GM23338 (cell line): ENCODE measurements at regions not wholly inside any gene's neighbourhood (a gene's known extent, or its start where the extent isn't known, plus 50 kb on each side); places are given as distances from the start of the nearest gene placed in this dataset.

Source experiments
- ATAC-seq: fragments of 200-7000 bp; cut with Tn5 transposase; 3 replicates; pipeline ENCODE4 v1.9.1; 2020
- DNase-seq: peaks from one replicate; pipeline ENCODE4 v3.0.0-alpha.2; 2015; ENCODE audit warnings: low spot score
- H2AFZ ChIP-seq: fragments of 200-600 bp; sonication (generic); 2 replicates; pipeline ENCODE4 v1.8.0; 2016; ENCODE audit warnings: antibody characterized with exemption, mild to moderate bottlenecking, moderate library complexity
- H3F3A ChIP-seq: fragments of 200-600 bp; sonication (generic); replicated peaks from 2 replicates; pipeline ENCODE4 v1.8.0; 2017; ENCODE audit warnings: antibody characterized with exemption, mixed run types, low read depth
- H3K27ac ChIP-seq: fragments of 200-600 bp; sonication (generic); 2 replicates; pipeline ENCODE4 v1.6.1; 2016; ENCODE audit warnings: low read depth
- H3K27me3 ChIP-seq: fragments of 200-600 bp; sonication (generic); 2 replicates; pipeline ENCODE4 v1.8.0; 2016; ENCODE audit warnings: mild to moderate bottlenecking, mixed run types, moderate library complexity; ENCODE audit not compliant: insufficient read depth
- H3K36me3 ChIP-seq: fragments of 200-600 bp; sonication (generic); 2 replicates; pipeline ENCODE4 v1.8.0; 2016; ENCODE audit warnings: mild to moderate bottlenecking; ENCODE audit not compliant: insufficient read depth
- H3K4me1 ChIP-seq: fragments of 200-600 bp; sonication (generic); 2 replicates; pipeline ENCODE4 v1.8.0; 2016; ENCODE audit warnings: mild to moderate bottlenecking, moderate library complexity; ENCODE audit not compliant: insufficient read depth
- H3K4me2 ChIP-seq: fragments of 200-600 bp; sonication (generic); 2 replicates; pipeline ENCODE4 v1.7.1; 2017; ENCODE audit warnings: mixed run types
- H3K4me3 ChIP-seq: fragments of 200-600 bp; sonication (generic); 2 replicates; pipeline ENCODE4 v1.6.1; 2016; ENCODE audit warnings: mixed run types
- H3K79me2 ChIP-seq: fragments of 200-600 bp; sonication (generic); replicated peaks from 2 replicates; pipeline ENCODE4 v1.8.0; 2017; ENCODE audit warnings: mild to moderate bottlenecking; ENCODE audit not compliant: insufficient read depth
- H3K9me2 ChIP-seq: fragments of 200-600 bp; sonication (generic); 2 replicates; pipeline ENCODE4 v1.8.0; 2017; ENCODE audit not compliant: insufficient read depth
- H4K20me1 ChIP-seq: fragments of 200-600 bp; sonication (generic); replicated peaks from 2 replicates; pipeline ENCODE4 v1.8.0; 2017; ENCODE audit warnings: mild to moderate bottlenecking; ENCODE audit not compliant: insufficient read depth
- H3K27ac Mint-ChIP-seq: 2 replicates; pipeline ENCODE4 v1.8.0; 2020; ENCODE audit warnings: inconsistent platforms, mild to moderate bottlenecking, moderate library complexity, mixed read lengths
- H3K27me3 Mint-ChIP-seq: 3 replicates; pipeline ENCODE4 v1.8.0; 2022; ENCODE audit warnings: low read depth, mild to moderate bottlenecking, moderate library complexity, mixed read lengths, inconsistent platforms; ENCODE audit not compliant: insufficient read depth, poor library complexity
- H3K36me3 Mint-ChIP-seq: 3 replicates; pipeline ENCODE4 v1.8.0; 2021; ENCODE audit warnings: low read depth, mild to moderate bottlenecking, inconsistent platforms, moderate library complexity, mixed read lengths
- H3K4me1 Mint-ChIP-seq: 3 replicates; pipeline ENCODE4 v1.8.0; 2020; ENCODE audit warnings: mild to moderate bottlenecking, inconsistent platforms, mixed read lengths
- H3K4me3 Mint-ChIP-seq: 3 replicates; pipeline ENCODE4 v1.8.0; 2021; ENCODE audit warnings: moderate library complexity, mild to moderate bottlenecking, inconsistent platforms, mixed read lengths
- H3K9me3 Mint-ChIP-seq: 3 replicates; pipeline ENCODE4 v1.8.0; 2020; ENCODE audit warnings: moderate library complexity, mild to moderate bottlenecking, inconsistent platforms, mixed read lengths
- CREB1 ChIP-seq: fragments of 250-450 bp; sonication (Bioruptor Pico); IDR thresholded peaks from 2 replicates; pipeline ENCODE4 v1.5.0; 2020; ENCODE audit warnings: low read depth, mild to moderate bottlenecking, moderate library complexity
- EZH2 ChIP-seq: fragments of 200-600 bp; sonication (generic); IDR thresholded peaks from one replicate; pipeline ENCODE4 v1.8.0; 2017; ENCODE audit warnings: antibody characterized with exemption, mild to moderate bottlenecking, low read depth; ENCODE audit not compliant: unreplicated experiment
- JUNB ChIP-seq: IDR thresholded peaks from one replicate; pipeline ENCODE4 v1.6.1; 2016; ENCODE audit warnings: antibody characterized with exemption; ENCODE audit not compliant: unreplicated experiment
- POLR2AphosphoS5 ChIP-seq: IDR thresholded peaks from 2 replicates; pipeline ENCODE4 v1.6.1; 2016; ENCODE audit warnings: antibody characterized with exemption, low read depth
- ZNF331 ChIP-seq: fragments of 250-450 bp; sonication (Bioruptor Pico); IDR thresholded peaks from 2 replicates; pipeline ENCODE4 v1.5.0; 2020; ENCODE audit warnings: low read depth, mild to moderate bottlenecking, moderate library complexity
- TF ChIP-seq, protein P1 (sequence below): IDR thresholded peaks from 2 replicates; pipeline ENCODE4 v1.6.1; 2016; ENCODE audit warnings: antibody characterized with exemption
- TF ChIP-seq, protein P2 (sequence below): fragments of 250-450 bp; sonication (Bioruptor Pico); IDR thresholded peaks from 2 replicates; pipeline ENCODE4 v1.5.0; 2020; ENCODE audit warnings: mild to moderate bottlenecking, moderate library complexity

DNA sequence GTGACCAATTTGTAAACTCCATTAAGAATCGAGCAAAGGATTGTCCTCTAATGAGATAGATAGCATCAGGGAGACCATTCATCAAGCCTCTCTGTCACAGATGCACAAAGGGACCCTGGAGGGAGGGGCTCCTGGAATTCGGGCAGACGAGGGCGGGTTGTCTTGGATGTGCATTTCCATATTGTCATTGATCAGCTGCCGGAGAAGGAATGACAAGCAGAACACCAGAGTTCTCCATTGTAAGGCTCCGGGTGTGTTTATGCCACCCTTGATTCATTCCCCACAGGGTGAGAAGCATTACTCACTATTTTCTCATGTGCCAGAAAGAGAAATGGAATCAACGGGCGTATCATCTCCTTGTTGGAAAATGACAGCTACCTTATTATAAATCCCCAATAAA is 167.5 kb downstream of the EBLN2 start:
- peaks cover 3% of the 10 kb centered on the region for H3K27me3 Mint-ChIP-seq
- H3K27ac ChIP-seq = no peak overlapping the region

More for the DNA sequence above, 167.5 kb downstream of the EBLN2 start:
- Mint-ChIP-seq H3K4me1 (peaks cover 13% of the 10 kb centered on the region), H3K27ac (no peak overlapping the region), H3K4me3 (no peak overlapping the region), H3K36me3 (no peaks in the 10 kb centered on the region), H3K9me3 (no peaks in the 10 kb centered on the region; the same call in 2 of the 3 replicates)
- DNase-seq = no peak
- Histone ChIP-seq H3K4me1 (no peaks in the 10 kb centered on the region), H3K4me3 (no peak overlapping the region), H3K9me2 (no peaks in the 10 kb centered on the region), H3F3A (no peaks in the 10 kb centered on the region), H3K4me2 (no peak overlapping the region), H4K20me1 (no peaks in the 10 kb centered on the region), H3K36me3 (no peaks in the 10 kb centered on the region), H2AFZ (no peak overlapping the region), H3K79me2 (no peaks in the 10 kb centered on the region), H3K27me3 (no peaks in the 10 kb centered on the region)
- TF ChIP-seq, protein P1, sequence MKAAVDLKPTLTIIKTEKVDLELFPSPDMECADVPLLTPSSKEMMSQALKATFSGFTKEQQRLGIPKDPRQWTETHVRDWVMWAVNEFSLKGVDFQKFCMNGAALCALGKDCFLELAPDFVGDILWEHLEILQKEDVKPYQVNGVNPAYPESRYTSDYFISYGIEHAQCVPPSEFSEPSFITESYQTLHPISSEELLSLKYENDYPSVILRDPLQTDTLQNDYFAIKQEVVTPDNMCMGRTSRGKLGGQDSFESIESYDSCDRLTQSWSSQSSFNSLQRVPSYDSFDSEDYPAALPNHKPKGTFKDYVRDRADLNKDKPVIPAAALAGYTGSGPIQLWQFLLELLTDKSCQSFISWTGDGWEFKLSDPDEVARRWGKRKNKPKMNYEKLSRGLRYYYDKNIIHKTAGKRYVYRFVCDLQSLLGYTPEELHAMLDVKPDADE = no peak
- TF ChIP-seq, protein P2, sequence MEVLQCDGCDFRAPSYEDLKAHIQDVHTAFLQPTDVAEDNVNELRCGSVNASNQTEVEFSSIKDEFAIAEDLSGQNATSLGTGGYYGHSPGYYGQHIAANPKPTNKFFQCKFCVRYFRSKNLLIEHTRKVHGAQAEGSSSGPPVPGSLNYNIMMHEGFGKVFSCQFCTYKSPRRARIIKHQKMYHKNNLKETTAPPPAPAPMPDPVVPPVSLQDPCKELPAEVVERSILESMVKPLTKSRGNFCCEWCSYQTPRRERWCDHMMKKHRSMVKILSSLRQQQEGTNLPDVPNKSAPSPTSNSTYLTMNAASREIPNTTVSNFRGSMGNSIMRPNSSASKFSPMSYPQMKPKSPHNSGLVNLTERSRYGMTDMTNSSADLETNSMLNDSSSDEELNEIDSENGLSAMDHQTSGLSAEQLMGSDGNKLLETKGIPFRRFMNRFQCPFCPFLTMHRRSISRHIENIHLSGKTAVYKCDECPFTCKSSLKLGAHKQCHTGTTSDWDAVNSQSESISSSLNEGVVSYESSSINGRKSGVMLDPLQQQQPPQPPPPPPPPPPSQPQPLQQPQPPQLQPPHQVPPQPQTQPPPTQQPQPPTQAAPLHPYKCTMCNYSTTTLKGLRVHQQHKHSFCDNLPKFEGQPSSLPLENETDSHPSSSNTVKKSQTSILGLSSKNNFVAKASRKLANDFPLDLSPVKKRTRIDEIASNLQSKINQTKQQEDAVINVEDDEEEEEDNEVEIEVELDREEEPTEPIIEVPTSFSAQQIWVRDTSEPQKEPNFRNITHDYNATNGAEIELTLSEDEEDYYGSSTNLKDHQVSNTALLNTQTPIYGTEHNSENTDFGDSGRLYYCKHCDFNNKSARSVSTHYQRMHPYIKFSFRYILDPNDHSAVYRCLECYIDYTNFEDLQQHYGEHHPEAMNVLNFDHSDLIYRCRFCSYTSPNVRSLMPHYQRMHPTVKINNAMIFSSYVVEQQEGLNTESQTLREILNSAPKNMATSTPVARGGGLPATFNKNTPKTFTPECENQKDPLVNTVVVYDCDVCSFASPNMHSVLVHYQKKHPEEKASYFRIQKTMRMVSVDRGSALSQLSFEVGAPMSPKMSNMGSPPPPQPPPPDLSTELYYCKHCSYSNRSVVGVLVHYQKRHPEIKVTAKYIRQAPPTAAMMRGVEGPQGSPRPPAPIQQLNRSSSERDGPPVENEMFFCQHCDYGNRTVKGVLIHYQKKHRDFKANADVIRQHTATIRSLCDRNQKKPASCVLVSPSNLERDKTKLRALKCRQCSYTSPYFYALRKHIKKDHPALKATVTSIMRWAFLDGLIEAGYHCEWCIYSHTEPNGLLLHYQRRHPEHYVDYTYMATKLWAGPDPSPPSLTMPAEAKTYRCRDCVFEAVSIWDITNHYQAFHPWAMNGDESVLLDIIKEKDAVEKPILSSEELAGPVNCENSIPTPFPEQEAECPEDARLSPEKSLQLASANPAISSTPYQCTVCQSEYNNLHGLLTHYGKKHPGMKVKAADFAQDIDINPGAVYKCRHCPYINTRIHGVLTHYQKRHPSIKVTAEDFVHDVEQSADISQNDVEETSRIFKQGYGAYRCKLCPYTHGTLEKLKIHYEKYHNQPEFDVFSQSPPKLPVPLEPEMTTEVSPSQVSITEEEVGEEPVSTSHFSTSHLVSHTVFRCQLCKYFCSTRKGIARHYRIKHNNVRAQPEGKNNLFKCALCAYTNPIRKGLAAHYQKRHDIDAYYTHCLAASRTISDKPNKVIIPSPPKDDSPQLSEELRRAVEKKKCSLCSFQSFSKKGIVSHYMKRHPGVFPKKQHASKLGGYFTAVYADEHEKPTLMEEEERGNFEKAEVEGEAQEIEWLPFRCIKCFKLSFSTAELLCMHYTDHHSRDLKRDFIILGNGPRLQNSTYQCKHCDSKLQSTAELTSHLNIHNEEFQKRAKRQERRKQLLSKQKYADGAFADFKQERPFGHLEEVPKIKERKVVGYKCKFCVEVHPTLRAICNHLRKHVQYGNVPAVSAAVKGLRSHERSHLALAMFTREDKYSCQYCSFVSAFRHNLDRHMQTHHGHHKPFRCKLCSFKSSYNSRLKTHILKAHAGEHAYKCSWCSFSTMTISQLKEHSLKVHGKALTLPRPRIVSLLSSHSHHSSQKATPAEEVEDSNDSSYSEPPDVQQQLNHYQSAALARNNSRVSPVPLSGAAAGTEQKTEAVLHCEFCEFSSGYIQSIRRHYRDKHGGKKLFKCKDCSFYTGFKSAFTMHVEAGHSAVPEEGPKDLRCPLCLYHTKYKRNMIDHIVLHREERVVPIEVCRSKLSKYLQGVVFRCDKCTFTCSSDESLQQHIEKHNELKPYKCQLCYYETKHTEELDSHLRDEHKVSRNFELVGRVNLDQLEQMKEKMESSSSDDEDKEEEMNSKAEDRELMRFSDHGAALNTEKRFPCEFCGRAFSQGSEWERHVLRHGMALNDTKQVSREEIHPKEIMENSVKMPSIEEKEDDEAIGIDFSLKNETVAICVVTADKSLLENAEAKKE = no peak
- TF ChIP-seq JUNB = no peak
- TF ChIP-seq EZH2 = no peak
- no peak for TF ChIP-seq CREB1 (CRISPR knock-in tag)
- no peak for TF ChIP-seq POLR2AphosphoS5
- TF ChIP-seq ZNF331 (CRISPR knock-in tag) = no peak
- ATAC-seq = no peak
